ENCODE measurements at regions not wholly inside any gene's neighbourhood (a gene's known extent, or its start where the extent isn't known, plus 50 kb on each side); places are given as distances from the start of the nearest gene placed in this dataset.
A peak's percentile ranks its signal among the peaks of the same experiment; 100 is the strongest.

DNA sequence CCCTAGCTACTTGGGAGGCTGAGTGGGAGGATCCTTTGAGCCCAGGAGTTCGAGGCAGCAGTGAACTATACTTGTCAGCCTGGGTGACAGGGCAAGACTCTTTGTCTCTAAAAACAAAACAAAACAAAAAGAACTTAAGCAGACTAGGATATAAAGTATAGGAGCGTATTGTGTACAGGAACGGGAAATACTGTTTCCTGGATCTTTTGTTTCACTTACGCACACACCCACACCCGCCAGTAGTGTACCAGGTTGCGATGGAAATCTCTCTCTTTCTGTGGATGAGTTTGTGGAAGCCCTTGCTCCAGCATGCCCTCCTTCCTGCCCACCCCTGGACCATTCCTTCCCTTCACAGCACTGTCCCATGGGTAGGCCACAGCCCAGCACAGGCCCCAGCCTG lies 136.3 kb downstream of the RPIA start:
- Histone ChIP-seq H3K9me2 (replicated peaks; ENCODE audit: low read length) (no peaks in the 10 kb centered on the region), H3K9me3 (ENCODE audit: low read length) (no peaks in the 10 kb centered on the region), H4K20me1 (ENCODE audit: low read length) (no peaks in the 10 kb centered on the region), H3K79me2 (ENCODE audit: low read length) (no peaks in the 10 kb centered on the region), H3K27ac (ENCODE audit: low read length) (no peak overlapping the region), H3K36me3 (ENCODE audit: low read depth, low read length) (no peaks in the 10 kb centered on the region), H2AFZ (ENCODE audit: low read length) (no peak overlapping the region), H3K4me3 (ENCODE audit: low read length) (no peak overlapping the region), H3K4me2 (ENCODE audit: low read length) (no peak overlapping the region), H3F3A (ENCODE audit: low read length, unreplicated experiment) (no peaks in the 10 kb centered on the region), H3K4me1 (ENCODE audit: insufficient read depth, low read length) (no peaks in the 10 kb centered on the region), H3K9ac (ENCODE audit: low read length) (no peak overlapping the region), H3K27me3 (ENCODE audit: low read length) (peaks cover 41% of the 10 kb centered on the region)
- TF ChIP-seq, protein P1, sequence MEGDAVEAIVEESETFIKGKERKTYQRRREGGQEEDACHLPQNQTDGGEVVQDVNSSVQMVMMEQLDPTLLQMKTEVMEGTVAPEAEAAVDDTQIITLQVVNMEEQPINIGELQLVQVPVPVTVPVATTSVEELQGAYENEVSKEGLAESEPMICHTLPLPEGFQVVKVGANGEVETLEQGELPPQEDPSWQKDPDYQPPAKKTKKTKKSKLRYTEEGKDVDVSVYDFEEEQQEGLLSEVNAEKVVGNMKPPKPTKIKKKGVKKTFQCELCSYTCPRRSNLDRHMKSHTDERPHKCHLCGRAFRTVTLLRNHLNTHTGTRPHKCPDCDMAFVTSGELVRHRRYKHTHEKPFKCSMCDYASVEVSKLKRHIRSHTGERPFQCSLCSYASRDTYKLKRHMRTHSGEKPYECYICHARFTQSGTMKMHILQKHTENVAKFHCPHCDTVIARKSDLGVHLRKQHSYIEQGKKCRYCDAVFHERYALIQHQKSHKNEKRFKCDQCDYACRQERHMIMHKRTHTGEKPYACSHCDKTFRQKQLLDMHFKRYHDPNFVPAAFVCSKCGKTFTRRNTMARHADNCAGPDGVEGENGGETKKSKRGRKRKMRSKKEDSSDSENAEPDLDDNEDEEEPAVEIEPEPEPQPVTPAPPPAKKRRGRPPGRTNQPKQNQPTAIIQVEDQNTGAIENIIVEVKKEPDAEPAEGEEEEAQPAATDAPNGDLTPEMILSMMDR (conservative IDR thresholded peaks at IDR 0.05; ENCODE audit: low read depth, low read length): no peak
- TF ChIP-seq EZH2 (IDR thresholded peaks at IDR 0.05; ENCODE audit: low read length, unreplicated experiment) (no peak), EZH2phosphoT487 (IDR thresholded peaks at IDR 0.05; ENCODE audit: borderline replicate concordance, low read length) (no peak)
- POLR2A ChIA-PET (ENCODE audit: unreplicated experiment): no interaction called here
- DNase-seq: no peak
- no TSS peak for BruUV-seq (replicated peaks)
- intact Hi-C loops (cut with micrococcal nuclease): no loop called here
- no peak for ATAC-seq
- CTCF ChIA-PET: no interaction called here

DNA sequence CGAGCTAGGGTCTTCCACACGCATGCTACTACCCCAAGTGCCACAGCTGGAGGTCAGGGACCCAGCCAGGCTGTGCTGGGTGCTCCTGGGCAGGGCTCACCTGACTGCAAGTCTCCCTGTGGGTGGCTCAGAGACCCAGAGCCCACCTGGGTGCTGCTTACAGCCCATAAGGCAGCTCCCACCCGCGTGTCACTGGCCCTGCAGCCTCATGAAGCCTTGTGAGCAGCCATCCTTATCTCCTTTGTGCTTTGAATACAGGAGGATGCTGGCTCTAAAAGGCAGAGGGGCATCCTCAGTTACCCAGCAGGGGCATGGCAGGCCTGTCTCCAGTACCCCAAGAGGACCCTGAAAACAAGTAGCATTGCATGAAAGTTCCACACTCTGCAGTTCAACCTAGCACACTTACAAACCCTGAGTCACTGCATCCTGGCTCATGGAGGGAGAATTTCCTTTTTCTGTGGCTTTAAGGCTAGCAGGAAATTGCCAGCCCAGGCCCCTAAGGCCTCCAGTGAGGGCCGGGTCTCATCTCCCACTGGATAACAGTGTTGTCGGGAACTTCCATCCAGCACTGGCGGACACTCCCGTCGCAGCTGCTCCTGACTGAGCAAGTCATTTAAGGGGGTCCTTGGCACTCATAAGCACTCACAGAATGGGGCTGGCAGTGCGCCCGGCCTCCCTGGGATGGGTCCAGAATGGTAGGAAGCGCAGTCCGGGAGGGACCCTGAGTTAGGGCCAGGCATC lies 137.1 kb downstream of the RPIA start:
- no peak overlapping the region for H3K4me2 ChIP-seq (ENCODE audit: low read length)
- 0 out of 2 replicates have a peak, but pooled peaks have one; percentile 33 for ATAC-seq
- intact Hi-C loops (cut with micrococcal nuclease): no loop called here
- no peaks in the 10 kb centered on the region for H3K9me3 ChIP-seq (ENCODE audit: low read length)
- DNase-seq: no peak
- H2AFZ ChIP-seq (ENCODE audit: low read length): no peak overlapping the region
- H3K36me3 ChIP-seq (ENCODE audit: low read depth, low read length): no peaks in the 10 kb centered on the region
- no peaks in the 10 kb centered on the region for H3K9me2 ChIP-seq (replicated peaks; ENCODE audit: low read length)
- no peaks in the 10 kb centered on the region for H4K20me1 ChIP-seq (ENCODE audit: low read length)
- BruUV-seq (replicated peaks): no TSS peak
- H3K27ac ChIP-seq (ENCODE audit: low read length): no peak overlapping the region
- H3F3A ChIP-seq (ENCODE audit: low read length, unreplicated experiment): no peaks in the 10 kb centered on the region
- no peaks in the 10 kb centered on the region for H3K79me2 ChIP-seq (ENCODE audit: low read length)
- CTCF ChIA-PET: no interaction called here
- H3K9ac ChIP-seq (ENCODE audit: low read length): no peak overlapping the region
- peaks cover 35% of the 10 kb centered on the region for H3K27me3 ChIP-seq (ENCODE audit: low read length)
- no peaks in the 10 kb centered on the region for H3K4me1 ChIP-seq (ENCODE audit: insufficient read depth, low read length)
- POLR2A ChIA-PET (ENCODE audit: unreplicated experiment): no interaction called here
- H3K4me3 ChIP-seq (ENCODE audit: low read length): no peak overlapping the region
- TF ChIP-seq EZH2phosphoT487 (IDR thresholded peaks at IDR 0.05; ENCODE audit: borderline replicate concordance, low read length): no peak
- TF ChIP-seq, protein P1 (conservative IDR thresholded peaks at IDR 0.05; ENCODE audit: low read depth, low read length): no peak

DNA sequence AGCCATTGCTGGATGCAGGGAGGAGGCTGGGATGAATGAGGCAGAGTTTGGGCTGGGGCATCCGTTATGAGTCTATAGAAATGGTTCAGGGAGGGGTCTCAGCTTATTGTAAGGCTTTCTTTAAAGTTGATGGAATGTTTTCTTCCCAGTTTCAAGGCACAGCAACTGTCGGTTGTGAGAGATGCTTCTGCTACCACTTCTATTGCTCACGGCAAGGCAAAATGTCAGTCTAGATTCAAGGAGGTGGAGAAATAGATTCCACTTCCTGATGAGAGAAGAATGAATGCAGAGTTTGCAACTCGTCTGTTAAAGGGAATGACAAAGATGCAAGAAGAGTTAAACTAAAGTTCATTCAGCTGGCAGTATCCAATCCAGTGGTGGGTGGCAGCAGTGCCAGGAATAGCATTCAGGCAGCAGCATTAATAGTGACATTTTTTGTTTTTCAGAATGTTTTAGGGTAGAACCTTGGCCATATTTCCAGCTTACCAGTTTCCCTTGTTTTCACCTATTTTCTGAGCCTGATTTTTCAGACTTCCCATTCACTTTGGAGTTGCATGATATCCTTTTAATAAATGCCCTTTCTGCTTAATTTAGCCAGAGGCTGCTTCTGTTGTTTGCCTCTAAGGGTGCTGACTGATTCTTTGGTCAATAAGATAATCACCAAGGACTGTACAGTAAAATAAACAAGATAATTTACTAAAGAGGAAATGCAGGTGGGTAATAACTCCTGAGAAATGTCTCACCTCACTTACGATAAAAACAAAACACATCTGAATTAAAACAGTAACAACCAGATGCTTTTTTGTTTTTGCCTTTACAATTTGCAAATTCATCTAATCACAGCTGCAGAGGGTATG lies 138.4 kb downstream of the RPIA start:
- Histone ChIP-seq H4K20me1 (ENCODE audit: low read length) (no peaks in the 10 kb centered on the region), H3K9me3 (ENCODE audit: low read length) (no peaks in the 10 kb centered on the region), H3K9me2 (replicated peaks; ENCODE audit: low read length) (no peaks in the 10 kb centered on the region), H2AFZ (ENCODE audit: low read length) (no peak overlapping the region), H3K79me2 (ENCODE audit: low read length) (no peaks in the 10 kb centered on the region), H3K4me2 (ENCODE audit: low read length) (no peak overlapping the region), H3K27me3 (ENCODE audit: low read length) (peaks cover 30% of the 10 kb centered on the region), H3K4me1 (ENCODE audit: insufficient read depth, low read length) (no peaks in the 10 kb centered on the region), H3K4me3 (ENCODE audit: low read length) (no peak overlapping the region), H3F3A (ENCODE audit: low read length, unreplicated experiment) (no peaks in the 10 kb centered on the region), H3K36me3 (ENCODE audit: low read depth, low read length) (no peaks in the 10 kb centered on the region), H3K27ac (ENCODE audit: low read length) (no peak overlapping the region), H3K9ac (ENCODE audit: low read length) (no peak overlapping the region)
- ChIA-PET POLR2A (ENCODE audit: unreplicated experiment) (no interaction called here), CTCF (no interaction called here)
- no peak for ATAC-seq
- intact Hi-C loops (cut with micrococcal nuclease): no loop called here
- no TSS peak for BruUV-seq (replicated peaks)
- TF ChIP-seq, protein P1 (conservative IDR thresholded peaks at IDR 0.05; ENCODE audit: low read depth, low read length): no peak
- TF ChIP-seq EZH2phosphoT487 (IDR thresholded peaks at IDR 0.05; ENCODE audit: borderline replicate concordance, low read length): no peak
- TF ChIP-seq EZH2 (IDR thresholded peaks at IDR 0.05; ENCODE audit: low read length, unreplicated experiment): no peak
- no peak for DNase-seq
